ENCODE measurements at regions not wholly inside any gene's neighbourhood (a gene's known extent, or its start where the extent isn't known, plus 50 kb on each side); places are given as distances from the start of the nearest gene placed in this dataset.

DNA sequence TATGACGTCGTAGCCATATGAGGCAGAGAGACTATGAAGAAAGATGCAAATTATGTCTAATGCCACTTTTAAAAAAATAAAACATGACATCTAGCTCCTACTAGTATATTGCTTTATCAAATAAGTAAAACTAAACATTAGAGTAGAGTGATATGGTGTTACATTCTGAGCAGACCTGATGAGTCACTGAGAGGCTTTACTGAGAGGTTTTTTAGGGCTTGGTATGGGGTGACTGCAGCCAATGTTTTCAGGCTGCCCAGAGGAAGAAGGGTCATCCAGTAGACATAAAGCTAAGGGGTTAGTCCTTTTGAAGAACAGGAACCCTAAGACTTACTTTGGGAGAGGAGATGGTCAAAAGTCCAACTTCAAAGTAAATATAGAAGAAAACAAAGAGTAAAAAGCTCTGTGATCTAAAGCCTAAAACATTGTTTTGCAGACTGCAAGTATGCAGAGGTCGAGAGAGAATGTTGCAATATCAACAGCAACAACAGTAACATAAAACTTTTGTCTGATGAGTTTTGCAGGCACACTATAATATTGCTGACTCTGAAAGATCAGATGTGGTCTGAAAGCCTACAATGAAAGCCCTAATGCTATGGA is 774.7 kb downstream of the TMTC2 start:
- H3K9me3 ChIP-seq (ENCODE audit: control insufficient read depth in 2 of 3, insufficient read depth in 1 of 3, low read length in 3 of 3): peaks cover 0 to 2% (median 0%) of the 10 kb centered on the region in 3 donors
- no peaks in the 10 kb centered on the region for H3K27me3 ChIP-seq (ENCODE audit: control insufficient read depth, insufficient read depth, low read length)
- H3K36me3 ChIP-seq (ENCODE audit: control insufficient read depth in 2 of 3, insufficient read depth in 3 of 3, low read length in 3 of 3): no peaks in the 10 kb centered on the region
- H3K4me3 ChIP-seq (ENCODE audit: low read length in 3 of 3): no peak overlapping the region
- no peak for FAIRE-seq
- no peaks in the 10 kb centered on the region for H3K4me1 ChIP-seq (ENCODE audit: control insufficient read depth in 2 of 3, insufficient read depth in 2 of 3, low read depth in 1 of 3, low read length in 3 of 3)
- no peak overlapping the region for H3K27ac ChIP-seq (ENCODE audit: low read depth in 2 of 2, low read length in 2 of 2)
- intact Hi-C loops (cut with DNase I): no loop called here
- DNase-seq: peak in 1 of 5 donors; percentile 1
- H3K9ac ChIP-seq (ENCODE audit: low read length in 3 of 3): no peak overlapping the region
- TF ChIP-seq, protein P1, sequence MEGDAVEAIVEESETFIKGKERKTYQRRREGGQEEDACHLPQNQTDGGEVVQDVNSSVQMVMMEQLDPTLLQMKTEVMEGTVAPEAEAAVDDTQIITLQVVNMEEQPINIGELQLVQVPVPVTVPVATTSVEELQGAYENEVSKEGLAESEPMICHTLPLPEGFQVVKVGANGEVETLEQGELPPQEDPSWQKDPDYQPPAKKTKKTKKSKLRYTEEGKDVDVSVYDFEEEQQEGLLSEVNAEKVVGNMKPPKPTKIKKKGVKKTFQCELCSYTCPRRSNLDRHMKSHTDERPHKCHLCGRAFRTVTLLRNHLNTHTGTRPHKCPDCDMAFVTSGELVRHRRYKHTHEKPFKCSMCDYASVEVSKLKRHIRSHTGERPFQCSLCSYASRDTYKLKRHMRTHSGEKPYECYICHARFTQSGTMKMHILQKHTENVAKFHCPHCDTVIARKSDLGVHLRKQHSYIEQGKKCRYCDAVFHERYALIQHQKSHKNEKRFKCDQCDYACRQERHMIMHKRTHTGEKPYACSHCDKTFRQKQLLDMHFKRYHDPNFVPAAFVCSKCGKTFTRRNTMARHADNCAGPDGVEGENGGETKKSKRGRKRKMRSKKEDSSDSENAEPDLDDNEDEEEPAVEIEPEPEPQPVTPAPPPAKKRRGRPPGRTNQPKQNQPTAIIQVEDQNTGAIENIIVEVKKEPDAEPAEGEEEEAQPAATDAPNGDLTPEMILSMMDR (IDR thresholded peaks at IDR 0.05; ENCODE audit: borderline replicate concordance, extremely low read depth, insufficient read depth): no peak

GRCh38 chr12:83451189-83451588 is 764.5 kb downstream of the TMTC2 start:
- intact Hi-C loops (cut with DNase I): no loop called here
- DNase-seq: no peak
- Histone ChIP-seq H3K9me3 (ENCODE audit: control insufficient read depth in 2 of 3, insufficient read depth in 1 of 3, low read length in 3 of 3) (no peaks in the 10 kb centered on the region), H3K36me3 (ENCODE audit: control insufficient read depth in 2 of 3, insufficient read depth in 3 of 3, low read length in 3 of 3) (no peaks in the 10 kb centered on the region), H3K4me3 (ENCODE audit: low read length in 3 of 3) (no peak overlapping the region), H3K9ac (ENCODE audit: low read length in 3 of 3) (no peak overlapping the region), H3K4me1 (ENCODE audit: control insufficient read depth in 2 of 3, insufficient read depth in 2 of 3, low read depth in 1 of 3, low read length in 3 of 3) (no peaks in the 10 kb centered on the region), H3K27ac (ENCODE audit: low read depth in 2 of 2, low read length in 2 of 2) (no peak overlapping the region), H3K27me3 (ENCODE audit: control insufficient read depth, insufficient read depth, low read length) (no peaks in the 10 kb centered on the region)
- TF ChIP-seq, protein P1 (IDR thresholded peaks at IDR 0.05; ENCODE audit: borderline replicate concordance, extremely low read depth, insufficient read depth): no peak
- no peak for FAIRE-seq

DNA sequence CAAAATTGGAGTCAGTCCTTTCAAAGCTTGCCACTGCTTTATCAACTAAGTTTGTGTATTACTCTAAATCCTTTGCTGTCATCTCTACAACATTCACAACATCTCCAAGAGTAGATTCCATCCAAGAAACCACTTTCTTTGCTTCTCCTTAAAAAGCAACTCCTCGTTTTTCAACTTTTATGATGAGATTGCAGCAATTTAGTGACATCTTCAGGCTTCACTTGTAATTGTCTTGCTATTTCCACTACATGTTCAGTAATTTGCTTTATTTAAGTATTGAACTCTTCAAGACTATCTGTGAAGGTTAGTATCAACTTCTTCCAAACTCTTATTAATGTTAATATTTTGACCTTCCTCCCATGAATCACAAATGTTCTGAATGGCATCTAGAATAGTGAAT is 747.9 kb downstream of the TMTC2 start:
- TF ChIP-seq, protein P1 (IDR thresholded peaks at IDR 0.05; ENCODE audit: borderline replicate concordance, extremely low read depth, insufficient read depth): no peak
- Histone ChIP-seq H3K4me3 (ENCODE audit: low read length in 3 of 3) (no peak overlapping the region), H3K9me3 (ENCODE audit: control insufficient read depth in 2 of 3, insufficient read depth in 1 of 3, low read length in 3 of 3) (no peaks in the 10 kb centered on the region), H3K36me3 (ENCODE audit: control insufficient read depth in 2 of 3, insufficient read depth in 3 of 3, low read length in 3 of 3) (no peaks in the 10 kb centered on the region), H3K4me1 (ENCODE audit: control insufficient read depth in 2 of 3, insufficient read depth in 2 of 3, low read depth in 1 of 3, low read length in 3 of 3) (no peaks in the 10 kb centered on the region), H3K9ac (ENCODE audit: low read length in 3 of 3) (no peak overlapping the region), H3K27me3 (ENCODE audit: control insufficient read depth, insufficient read depth, low read length) (no peaks in the 10 kb centered on the region), H3K27ac (ENCODE audit: low read depth in 2 of 2, low read length in 2 of 2) (no peak overlapping the region)
- FAIRE-seq (no peak), DNase-seq (no peak)
- intact Hi-C loops (cut with DNase I): no loop called here
